ENCODE measurements at regions not wholly inside any gene's neighbourhood (a gene's known extent, or its start where the extent isn't known, plus 50 kb on each side); places are given as distances from the start of the nearest gene placed in this dataset.

- H2AK5ac ChIP-seq (ENCODE audit: low read depth, low read length): no peak overlapping the region
- no peak overlapping the region for H3K9ac ChIP-seq (replicated peaks in 1 of 4; ENCODE audit: extremely low read depth in 1 of 4, low read depth in 3 of 4, low read length in 3 of 4)
- ChIA-PET POLR2A (ENCODE audit: partially characterized antibody) (interaction anchor here (0.6 kb wide), 1 partner anchor 29 kb away, joined by 4 read pairs; no protein-coding TSS in a partner anchor), CTCF (ENCODE audit: partially characterized antibody) (interaction anchor here (1.0 to 3.8 kb wide), 11 partner anchors 9 to 286 kb away, joined by 3 to 15 read pairs (median 5); no protein-coding TSS in a partner anchor)
- no peaks in the 10 kb centered on the region for H3K36me3 ChIP-seq (ENCODE audit: control insufficient read depth in 2 of 4, insufficient read depth in 4 of 4, low read length in 3 of 4)
- no peak overlapping the region for H3K27ac ChIP-seq (ENCODE audit: low read depth, low read length)
- H4K91ac ChIP-seq (replicated peaks; ENCODE audit: insufficient read length, low read length): no peak overlapping the region
- 80% methylated on average over 13 of the region's 13 CpGs; no CpG with 5 or more reads in 1 of the 2 experiments for WGBS, 2 experiments (ENCODE audit: extremely low coverage in 1 of 2, insufficient coverage in 1 of 2, insufficient read length in 1 of 2, insufficient replicate concordance in 2 of 2, low coverage in 1 of 2, low lambda C conversion rate in 2 of 2, missing lambda C conversion rate in 1 of 2)
- H2BK120ac ChIP-seq (replicated peaks; ENCODE audit: low read depth, low read length): no peak overlapping the region
- no peak overlapping the region for H3K14ac ChIP-seq (ENCODE audit: insufficient read length)
- H3K9me3 ChIP-seq (ENCODE audit: insufficient read depth in 2 of 2, low read depth in 1 of 2, low read length in 1 of 2): no peaks in the 10 kb centered on the region
- DNase-seq (ENCODE audit: low read depth in 1 of 2, low spot score in 2 of 2) (peak in 1 of 2 experiments; percentile 39), FAIRE-seq (no peak)
- no peak overlapping the region for H4K8ac ChIP-seq (ENCODE audit: extremely low read depth, insufficient read depth, low read length)
- no peak overlapping the region for H2BK15ac ChIP-seq (ENCODE audit: low read length)
- H3K79me2 ChIP-seq (ENCODE audit: control insufficient read depth in 1 of 2, insufficient read depth in 2 of 2, low read length in 2 of 2): no peaks in the 10 kb centered on the region
- peak; percentile 61; the same call in 1 of the 2 replicates for TF ChIP-seq E2F6 (IDR thresholded peaks at IDR 0.05)
- TF ChIP-seq GABPA (IDR thresholded peaks at IDR 0.05; ENCODE audit: borderline replicate concordance, insufficient read depth, low read length): no peak
- no peak for TF ChIP-seq HDAC2 (IDR thresholded peaks at IDR 0.05; ENCODE audit: borderline replicate concordance in 1 of 2, low read depth in 2 of 2, low read length in 2 of 2)
- peak; percentile 25; the same call in 1 of the 2 replicates for TF ChIP-seq MAX (IDR thresholded peaks at IDR 0.05)
- no peak for TF ChIP-seq BCL11A (IDR thresholded peaks at IDR 0.05; ENCODE audit: low read depth in 2 of 2, low read length in 2 of 2)
- no peak for TF ChIP-seq ATF2 (IDR thresholded peaks at IDR 0.05; ENCODE audit: low read length)
- no peak for TF ChIP-seq SP1 (IDR thresholded peaks at IDR 0.05; ENCODE audit: low read depth, low read length)
- no peak overlapping the region for H3K4ac ChIP-seq (replicated peaks; ENCODE audit: insufficient read length, low read depth, low read length)
- no peak overlapping the region for H2AFZ ChIP-seq (ENCODE audit: low read length)
- no peak overlapping the region for H4K5ac ChIP-seq (ENCODE audit: insufficient read length, low read depth, low read length)
- H2BK5ac ChIP-seq (ENCODE audit: low read depth, low read length): no peak overlapping the region
- H3K27me3 ChIP-seq (replicated peaks in 1 of 4; ENCODE audit: control insufficient read depth in 3 of 4, extremely low read depth in 1 of 4, insufficient read depth in 3 of 4, low read length in 3 of 4): no peaks in the 10 kb centered on the region
- no peaks in the 10 kb centered on the region; the same call in 1 of the 2 replicates for H3K23me2 ChIP-seq (ENCODE audit: low read depth, low read length)
- no peak overlapping the region for H3K4me3 ChIP-seq (ENCODE audit: extremely low read depth in 1 of 4, insufficient read depth in 2 of 4, low read depth in 3 of 4, low read length in 4 of 4)
- H3K23ac ChIP-seq (ENCODE audit: insufficient read length): no peak overlapping the region
- no peak overlapping the region for H2BK20ac ChIP-seq (ENCODE audit: low read length)
- no peaks in the 10 kb centered on the region for H3K79me1 ChIP-seq (ENCODE audit: low read depth, low read length)
- no peak overlapping the region for H2BK12ac ChIP-seq (ENCODE audit: low read depth, low read length)
- no peak overlapping the region for H3K18ac ChIP-seq (ENCODE audit: extremely low read depth, low read length)
- no peak overlapping the region for H3K4me2 ChIP-seq (ENCODE audit: insufficient read depth in 1 of 2, low read depth in 2 of 2, low read length in 2 of 2)
- peaks cover 0 to 4% (median 0%) of the 10 kb centered on the region in 4 experiments; a peak in 2 of 7 replicates for H3K4me1 ChIP-seq (replicated peaks in 1 of 4; ENCODE audit: control insufficient read depth in 3 of 4, insufficient read depth in 4 of 4, low read length in 3 of 4)
- H4K20me1 ChIP-seq (replicated peaks in 1 of 2; ENCODE audit: control insufficient read depth in 1 of 2, insufficient read depth in 2 of 2, low read length in 2 of 2): no peaks in the 10 kb centered on the region
- no peak overlapping the region for H3K56ac ChIP-seq (replicated peaks; ENCODE audit: insufficient read length, low read depth, low read length)
Observed at GRCh38 chr9:113798062-113799030, 77.8 kb upstream of the ZNF618 start.
